GM18870 (cell line): ENCODE measurements at regions not wholly inside any gene's neighbourhood (a gene's known extent, or its start where the extent isn't known, plus 50 kb on each side); places are given as distances from the start of the nearest gene placed in this dataset.

Experiments used
- ATAC-seq: cut with Tn5 transposase; IDR thresholded peaks from one replicate; pipeline ENCODE4 v1.9.1; 2021; ENCODE audit warnings: moderate library complexity; ENCODE audit not compliant: unreplicated experiment

DNA sequence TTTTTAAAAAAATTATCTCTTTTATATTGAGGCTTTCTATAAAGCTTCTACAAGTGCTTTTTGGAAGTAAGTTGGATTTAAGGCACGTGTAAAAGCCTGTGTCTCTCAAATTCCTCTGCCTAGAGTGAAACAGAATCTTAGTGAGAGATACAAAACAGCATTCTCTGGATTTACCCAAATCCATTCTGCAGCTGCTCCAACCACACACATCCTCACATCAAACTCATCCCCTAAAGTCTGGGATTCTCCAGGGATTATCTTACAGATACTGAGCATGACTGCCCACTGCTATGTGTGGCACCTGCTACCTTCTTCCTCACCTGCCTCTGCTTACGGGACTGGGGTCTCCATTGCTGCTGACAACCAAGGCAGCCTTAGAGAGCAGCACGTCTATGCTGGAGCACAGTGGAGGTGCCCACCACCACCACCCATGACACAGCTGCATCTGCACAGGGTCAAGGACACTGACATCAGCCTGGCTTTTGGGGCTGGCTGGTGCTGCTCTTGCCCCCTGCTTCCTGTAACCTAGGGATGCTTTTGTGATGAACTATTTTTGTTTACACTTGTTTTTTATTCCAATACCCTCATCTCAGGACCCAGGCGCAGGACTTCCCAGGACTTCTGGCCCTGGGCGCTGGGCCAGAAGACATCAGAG is 139.2 kb upstream of the NAMPT start:
- no peak for ATAC-seq

DNA sequence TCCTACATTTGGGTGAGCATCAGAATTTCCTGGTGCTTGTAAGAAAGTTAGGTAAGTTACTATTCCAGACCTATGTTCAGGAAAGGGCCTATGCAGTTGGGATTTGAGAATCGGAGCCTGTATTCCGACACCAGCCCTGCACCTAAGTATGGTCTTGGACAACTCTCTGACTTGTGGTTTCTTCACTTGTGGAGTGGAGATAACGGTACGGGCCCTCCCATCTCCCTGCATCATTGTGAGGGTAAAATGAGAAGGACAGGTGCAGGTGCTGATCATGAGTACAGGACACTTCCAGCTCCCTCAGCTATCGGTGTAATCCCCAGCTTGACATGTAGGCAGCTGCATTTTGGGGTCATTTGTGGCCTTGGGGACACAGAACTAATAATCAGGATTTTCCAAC is 138.3 kb upstream of the NAMPT start:
- ATAC-seq, result no peak

DNA sequence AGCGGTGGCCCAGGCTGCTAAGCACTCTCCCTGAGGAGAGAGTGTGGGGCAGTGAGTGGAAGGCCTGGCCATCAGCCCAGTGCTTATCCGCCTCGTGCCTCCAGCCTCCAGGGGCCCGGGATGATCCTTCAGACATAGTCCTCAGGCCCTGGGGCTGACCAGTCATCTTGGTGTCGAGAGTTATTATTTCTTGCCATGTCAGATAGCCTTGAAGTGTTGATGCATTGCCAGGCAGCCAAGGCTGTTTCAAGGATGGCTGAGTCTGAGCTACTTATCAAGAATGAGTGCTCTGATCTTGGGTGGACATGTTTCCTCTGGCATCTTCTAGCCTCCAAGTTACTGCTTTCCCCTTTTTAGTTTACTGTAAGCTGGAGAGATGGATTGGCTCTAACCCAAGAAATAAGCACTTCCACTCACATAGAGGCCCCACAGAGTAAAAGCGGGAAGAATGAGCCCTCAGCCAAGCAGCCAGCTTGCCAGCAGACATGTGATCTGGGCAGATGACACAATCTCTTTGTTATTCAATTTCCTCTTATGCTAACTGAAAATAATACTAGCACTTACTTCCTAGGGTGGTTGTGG is 136.5 kb upstream of the NAMPT start:
- no peak for ATAC-seq

DNA sequence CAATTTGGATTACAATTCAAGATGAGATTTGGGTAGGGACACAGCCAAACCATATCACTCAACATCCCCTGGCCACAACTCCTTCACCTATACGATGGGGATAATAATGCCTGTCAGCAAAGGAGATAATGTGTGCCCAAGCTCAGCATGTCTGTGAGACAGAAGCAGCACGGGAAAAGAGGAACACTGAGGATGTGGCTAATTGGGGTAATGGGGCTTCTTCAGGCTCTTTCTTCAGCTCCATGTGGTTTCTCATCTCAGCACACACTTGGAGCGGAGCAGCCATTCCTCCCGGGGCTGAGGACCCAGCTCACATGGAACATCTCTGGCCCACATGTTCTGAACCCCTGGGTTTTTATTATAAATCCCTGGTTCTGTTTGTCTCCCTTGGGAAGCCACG is 136.0 kb upstream of the NAMPT start:
- ATAC-seq, result no peak

DNA sequence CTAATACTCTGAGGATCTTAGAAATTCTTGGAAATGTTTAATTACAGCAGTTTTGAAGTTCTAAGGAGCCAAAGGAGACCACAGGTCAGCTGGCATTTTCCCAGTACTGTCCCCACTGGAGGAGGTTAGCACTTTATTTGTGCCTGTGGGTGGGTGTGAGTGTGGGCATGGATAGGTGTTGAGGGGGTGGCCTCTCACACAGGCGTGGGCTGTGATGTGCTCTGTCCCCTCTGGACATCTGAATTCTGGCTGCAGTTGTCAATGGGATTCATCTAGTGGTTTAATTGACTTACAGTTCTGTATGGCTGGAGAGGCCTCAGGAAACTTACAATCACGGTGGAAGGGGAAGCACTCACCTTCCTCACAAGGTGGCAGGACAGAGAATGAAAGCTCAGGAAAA is 135.4 kb upstream of the NAMPT start:
- ATAC-seq, result no peak

DNA sequence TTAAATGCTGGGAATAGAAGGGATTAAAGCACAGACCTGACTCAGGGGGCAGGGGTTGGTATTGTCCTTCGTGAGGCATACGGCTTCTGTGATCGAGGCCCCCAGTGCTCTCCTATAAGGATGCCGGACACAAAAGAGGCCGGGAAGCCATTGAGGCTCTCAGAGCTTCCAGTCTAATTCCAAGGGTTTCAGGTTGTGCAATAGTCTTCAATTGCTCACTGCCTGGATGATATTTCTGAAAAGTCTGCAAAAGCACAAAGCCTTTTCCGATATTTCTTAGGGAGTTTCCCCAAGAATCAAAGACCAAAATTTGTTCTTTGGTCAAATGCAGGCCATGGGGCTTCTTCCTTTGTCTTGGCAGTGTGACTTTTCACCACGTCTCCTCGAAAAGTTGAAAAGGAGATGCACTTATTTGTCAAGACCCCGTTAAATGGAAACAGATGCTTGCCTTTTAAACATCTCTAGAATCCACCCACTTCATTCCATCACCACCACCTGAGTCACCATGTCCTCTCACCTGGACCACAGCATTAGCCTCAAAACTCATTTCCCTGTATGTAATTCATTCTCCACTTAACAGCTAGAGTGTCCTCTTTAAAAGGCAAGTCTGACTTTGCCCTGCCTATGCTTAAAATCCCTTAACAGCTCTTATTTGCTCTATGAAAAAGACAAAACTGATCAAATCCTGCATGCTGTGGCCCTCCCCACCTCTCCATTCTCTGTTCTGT is 134.8 kb upstream of the NAMPT start:
- no peak for ATAC-seq

DNA sequence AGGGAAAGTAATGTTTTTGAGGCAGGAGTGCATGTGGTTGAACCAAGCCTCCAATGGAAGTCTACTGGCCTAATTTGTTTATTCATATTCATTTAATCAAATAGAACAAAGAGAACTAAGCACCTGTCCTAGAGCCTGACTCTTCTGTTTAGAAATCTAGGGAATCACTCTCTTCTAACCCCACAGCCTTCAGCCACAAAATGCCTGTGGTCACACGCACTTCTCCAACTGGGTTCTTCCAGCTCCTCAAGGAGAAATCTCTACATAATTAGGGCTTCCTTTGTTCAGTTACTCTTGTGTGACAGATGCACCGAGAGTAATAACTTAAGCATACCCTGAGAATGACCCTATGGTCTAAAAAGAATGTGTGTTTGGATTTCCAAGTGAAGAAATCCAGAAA is 133.7 kb upstream of the NAMPT start:
- ATAC-seq, result no peak

DNA sequence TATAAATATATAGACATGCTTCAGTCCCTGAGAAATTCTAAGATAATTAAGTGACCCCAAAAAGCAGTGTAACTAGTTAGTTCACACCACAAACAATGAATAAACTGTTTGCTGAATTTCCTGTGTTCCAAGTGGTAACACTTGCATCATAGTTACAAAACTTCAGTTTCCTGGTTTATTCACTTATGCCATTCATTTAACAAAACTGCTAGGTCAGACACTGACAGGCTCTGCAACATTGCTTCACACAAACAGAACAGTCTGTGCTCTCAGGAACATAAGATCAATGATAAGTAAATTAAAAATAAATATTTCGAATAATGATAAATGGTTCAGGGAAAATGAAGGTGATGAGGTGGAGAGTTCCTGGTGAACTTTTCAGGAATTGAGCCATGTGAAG is 133.3 kb upstream of the NAMPT start:
- ATAC-seq, result no peak

DNA sequence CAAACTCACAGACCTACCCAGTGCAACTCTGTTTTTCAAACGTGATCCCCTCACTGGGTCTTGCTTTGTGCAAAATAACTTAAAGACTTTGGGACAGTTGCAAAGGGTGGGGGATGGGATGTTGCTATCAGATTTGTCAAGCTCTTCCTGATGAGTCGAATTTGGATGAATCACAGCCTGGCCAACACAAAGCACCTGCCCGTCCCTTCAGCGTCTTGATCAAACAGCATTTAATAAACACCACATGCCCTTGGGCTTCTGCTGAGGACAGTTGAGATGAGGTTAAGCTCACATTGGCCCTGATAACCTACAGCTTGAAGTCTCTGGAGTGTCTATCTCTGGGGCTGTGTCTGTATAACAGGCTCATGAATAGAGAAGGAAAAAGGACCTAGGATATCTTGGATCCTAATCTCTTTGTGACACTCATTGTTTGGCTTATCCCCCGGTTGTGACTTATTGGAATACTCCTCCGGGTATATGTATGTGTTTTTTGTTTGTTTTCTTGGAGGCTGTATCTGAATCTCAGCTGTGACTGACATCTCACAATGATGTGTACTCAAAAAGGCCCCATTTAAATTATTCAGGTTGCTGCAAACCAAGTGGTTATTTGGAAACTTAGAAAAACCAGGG is 132.6 kb upstream of the NAMPT start:
- ATAC-seq, result no peak

DNA sequence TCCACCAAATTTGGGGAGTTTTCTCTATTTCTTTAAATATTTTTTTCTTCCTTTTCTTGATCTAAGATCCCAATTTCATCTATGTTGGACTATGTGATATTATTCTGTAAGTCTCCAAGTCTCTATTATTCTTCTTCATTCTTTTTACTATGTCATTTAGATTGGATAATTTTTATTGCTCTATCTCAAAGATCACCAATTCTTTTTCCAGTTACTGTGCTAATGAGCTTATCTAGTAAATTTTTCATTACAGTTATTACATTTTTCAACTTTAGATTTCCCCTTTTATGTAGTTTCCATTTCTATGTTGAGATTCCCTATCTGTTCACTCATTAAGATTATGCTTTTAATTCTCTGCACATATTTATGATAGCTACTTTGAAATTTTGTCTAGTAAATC is 131.6 kb upstream of the NAMPT start:
- no peak for ATAC-seq

DNA sequence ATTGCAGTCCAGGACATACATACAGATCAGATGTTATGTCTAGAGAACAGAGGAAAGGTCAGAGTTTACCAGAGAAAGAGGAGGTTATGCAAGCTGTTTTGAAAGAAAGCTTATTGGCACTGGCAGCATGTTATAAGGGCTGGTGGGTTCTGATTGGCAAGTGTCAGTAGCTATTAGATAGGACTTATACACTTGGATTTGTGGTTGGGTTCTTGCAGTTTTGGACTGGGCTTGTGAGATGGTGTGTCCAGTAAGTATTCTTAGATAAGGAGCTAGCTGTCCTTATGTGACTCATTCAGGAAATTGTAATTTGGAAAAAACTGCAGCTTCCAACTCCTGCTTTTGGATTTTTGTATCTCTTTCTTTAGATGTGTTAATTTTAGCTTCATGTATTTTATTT is 130.7 kb upstream of the NAMPT start:
- no peak for ATAC-seq

DNA sequence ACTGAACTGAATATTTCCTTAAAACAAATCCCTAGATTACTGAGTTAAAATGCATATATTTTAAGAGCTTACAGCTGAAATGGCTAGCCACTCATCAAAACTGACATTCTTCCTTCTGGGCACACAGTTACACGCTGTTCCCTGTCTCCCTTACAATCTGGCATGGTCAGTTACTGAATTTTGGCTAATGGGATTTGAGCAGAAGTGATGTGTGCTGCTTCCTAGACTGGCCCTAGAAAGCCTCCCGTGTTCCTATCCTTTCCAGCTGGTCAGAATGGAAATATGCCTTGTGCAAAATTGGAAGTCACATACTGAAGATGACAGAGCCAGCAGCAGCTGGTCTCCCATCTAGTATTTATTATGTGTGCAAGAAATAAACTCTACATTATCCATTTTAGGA is 128.7 kb upstream of the NAMPT start:
- ATAC-seq, result no peak

DNA sequence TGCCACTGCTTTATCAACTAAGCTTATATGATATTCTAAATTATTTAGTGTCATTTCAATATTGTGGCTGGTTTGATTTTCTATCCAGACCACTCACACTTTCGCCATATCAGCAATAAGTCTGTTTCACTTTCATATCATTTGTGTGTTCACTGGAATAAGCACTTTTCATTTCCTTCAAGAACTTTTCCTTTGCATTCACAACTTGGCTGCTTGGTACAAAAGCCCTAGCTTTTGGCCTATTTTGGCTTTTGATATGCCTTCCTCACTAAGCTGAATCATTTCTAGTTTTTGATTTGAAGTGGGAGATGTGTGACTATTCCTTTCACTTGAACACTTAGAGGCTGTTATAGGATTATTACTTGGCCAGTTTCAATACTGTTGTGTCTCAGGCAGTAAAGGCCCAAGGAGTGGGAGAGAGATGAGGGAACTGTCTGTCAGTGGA is 120.9 kb upstream of the NAMPT start:
- no peak for ATAC-seq

DNA sequence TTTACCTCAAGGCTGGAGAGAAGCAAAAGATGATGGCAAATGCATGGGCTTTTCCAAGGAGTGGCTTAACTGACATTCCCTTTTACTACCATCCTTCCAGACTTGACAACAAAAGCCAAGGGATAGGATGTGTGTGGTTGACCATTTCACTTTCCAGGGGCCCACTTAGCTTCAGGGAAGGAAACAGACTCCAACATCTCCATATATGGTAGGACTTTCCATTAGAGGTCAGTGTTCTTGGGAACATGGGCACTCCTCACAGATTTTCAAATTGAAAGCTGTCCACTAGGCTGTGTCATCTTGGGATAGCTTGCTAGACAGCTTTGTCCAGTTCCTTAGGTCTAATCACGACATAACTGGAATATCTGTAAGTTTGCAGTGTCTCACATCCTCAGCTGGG is 118.1 kb upstream of the NAMPT start:
- no peak for ATAC-seq

DNA sequence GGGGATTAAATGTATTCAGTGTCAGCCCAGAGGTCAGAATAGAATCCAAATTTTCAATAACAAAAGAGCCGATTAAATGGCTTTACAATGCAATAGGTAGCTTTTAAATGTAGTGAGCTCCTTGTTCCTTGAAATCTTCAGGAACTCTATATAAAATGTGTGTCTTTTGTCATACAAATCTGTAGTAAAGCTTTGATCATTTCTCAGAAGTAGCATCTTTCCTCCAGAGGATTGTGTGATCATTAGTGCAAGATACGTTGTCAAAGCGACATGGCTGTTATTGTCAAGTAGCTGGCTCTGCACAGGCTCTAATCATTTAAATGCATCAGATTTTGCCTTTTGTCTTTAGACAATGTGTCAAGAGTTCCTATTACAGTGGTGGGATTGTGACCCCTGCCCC is 116.1 kb upstream of the NAMPT start:
- ATAC-seq, result no peak

DNA sequence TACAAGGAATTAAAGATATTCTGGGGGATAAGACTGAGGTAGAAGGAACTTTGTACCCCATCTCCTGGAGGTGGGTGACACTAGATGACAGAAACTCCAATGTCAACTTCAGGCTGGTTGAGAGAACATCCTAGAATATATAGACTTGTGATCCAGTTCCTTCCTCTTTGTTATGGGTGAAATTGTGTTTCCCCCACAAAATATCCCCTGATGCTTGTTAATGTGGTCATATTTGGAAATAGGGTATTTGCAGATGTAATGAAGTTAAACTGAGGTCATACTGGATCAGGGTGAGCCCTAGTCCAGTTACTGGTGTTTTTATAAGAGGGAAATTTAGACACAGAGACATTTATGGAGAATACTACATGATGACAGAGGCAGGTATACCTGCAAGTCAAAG is 114.0 kb upstream of the NAMPT start:
- ATAC-seq, result no peak

DNA sequence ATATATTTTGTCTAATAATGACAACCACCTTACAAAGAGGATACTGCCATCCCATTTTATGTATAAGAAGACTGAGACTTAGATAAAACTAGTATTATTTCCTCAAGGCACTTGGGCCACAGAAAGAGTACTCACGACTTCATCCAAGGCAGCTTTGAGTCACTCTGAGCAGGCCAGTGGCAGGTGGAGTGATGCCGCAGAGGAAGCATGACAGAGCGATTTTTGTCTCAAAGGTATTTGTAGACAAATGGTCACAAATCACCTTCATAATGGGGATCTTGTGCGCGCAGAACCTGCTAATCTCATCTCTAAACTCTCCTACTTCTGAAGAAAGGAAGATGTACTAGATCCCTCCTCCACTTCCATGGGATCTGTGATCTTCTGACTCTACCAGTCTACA is 113.2 kb upstream of the NAMPT start:
- no peak for ATAC-seq

DNA sequence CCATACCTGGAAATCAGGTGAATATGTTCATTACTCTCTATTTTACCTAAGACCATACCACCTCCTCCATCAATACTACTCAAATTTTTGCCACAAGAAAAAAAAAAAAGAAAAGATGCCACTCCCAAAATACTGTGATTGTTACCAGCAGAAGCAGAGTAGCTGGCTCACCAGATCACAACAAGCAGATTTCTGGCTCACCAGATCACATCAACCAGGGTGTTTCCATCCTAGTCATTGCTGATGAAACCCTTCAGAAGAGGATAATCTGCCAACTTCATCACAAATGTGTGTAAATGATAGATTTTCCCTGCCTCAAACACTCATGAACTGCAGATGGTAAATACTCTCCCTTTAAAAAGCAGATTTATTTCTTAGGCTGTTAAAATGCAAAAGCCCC is 109.7 kb upstream of the NAMPT start:
- no peak for ATAC-seq

DNA sequence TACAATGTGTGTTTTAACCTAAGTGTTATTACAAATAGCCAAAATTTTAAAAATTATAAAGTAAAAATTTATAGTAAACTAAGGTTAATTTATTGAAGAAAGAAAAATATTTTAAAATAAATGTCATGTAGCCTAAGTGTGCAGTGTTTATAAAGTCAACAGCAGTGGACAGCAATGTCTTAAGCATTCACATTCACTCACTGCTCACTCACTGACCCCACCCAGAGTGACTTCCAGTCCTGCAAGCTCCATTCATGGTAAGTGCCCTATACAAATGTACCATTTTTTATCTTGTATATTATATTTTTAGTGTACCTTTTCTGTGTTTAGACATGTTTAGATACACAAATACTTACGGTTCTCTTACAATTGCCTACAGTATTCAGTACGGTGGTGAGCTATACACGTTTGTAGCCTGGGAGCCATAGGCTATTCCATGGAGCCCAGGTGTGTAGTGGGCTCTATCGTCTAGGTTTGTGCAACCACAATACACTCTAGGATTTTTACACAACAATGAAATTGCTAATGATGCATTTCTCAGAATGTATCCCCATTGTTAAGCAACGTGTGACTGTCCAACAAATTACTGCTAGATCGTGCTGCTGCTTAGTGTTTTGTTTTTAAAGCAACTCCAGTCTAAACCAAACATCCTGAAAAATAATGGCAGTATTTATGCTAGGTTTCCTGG is 108.9 kb upstream of the NAMPT start:
- no peak for ATAC-seq

DNA sequence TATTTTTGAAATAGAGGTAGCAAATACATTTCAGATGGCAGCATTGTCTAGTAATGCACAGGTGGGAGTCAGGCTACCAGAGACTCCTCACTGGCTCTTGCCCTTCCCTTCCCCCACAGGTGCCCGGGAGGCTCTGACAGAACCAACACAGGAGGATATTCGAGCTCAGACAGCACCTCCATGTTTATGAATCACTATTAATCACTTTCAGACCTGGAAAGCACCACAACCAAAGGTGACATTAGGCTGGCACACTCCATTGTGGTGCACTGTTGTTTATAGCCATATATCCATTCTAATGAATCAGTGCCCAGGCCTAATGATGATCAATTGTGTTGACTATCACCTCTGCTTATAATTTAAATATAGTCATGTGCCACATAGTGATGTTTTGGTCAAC is 107.8 kb upstream of the NAMPT start:
- ATAC-seq, result no peak

DNA sequence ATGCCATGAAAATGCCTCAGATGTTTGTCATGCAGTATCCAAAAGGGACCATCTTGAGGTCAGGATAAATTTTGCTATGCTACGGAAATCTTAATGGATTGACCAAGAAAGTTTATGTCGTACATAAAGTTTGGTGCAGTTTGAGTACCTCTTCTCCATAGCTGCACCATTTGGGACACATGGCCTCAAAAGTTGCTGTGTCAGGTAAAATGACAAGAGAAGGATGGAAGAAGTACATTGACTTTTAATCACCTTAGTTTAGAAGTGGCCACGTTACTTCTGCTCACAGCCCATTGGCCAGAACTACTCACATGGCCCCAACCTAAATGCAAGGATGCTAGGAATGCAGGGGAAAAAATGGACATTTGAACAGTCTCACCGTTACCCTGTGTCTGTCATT is 107.4 kb upstream of the NAMPT start:
- ATAC-seq, result no peak

DNA sequence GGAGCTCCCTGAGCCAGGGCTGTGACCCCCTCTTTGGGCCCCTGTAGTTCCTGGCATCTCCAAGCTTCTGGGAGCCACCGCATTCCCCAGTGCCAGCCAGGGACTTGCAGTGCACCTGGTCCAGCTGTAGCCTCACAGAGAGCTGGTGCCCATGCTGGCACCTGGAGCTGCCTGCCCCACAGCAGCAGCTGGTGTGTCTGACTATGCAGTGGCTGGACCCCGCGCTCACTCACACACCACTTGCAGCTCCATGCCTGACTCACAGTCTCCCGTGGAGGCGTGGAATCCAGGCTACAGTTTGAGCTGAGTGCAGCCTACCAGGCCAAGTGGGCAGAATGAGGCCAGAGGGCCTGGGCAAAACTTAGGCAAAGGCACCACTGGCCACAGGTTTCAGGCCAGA is 102.2 kb upstream of the NAMPT start:
- ATAC-seq, result no peak
